Upper lobe of left lung (tissue), 6 donors: ENCODE measurements at regions not wholly inside any gene's neighbourhood (a gene's known extent, or its start where the extent isn't known, plus 50 kb on each side); places are given as distances from the start of the nearest gene placed in this dataset.
A peak's percentile ranks its signal among the peaks of the same experiment; 100 is the strongest.
"Not testable (repeated sequence)": the region's sequence is repeated elsewhere in the genome, so short reads cannot be mapped to it uniquely, and the experiment has no call there.

Experiments
- ATAC-seq, 2 donors: fragments of 200-7000 bp; cut with Tn5 transposase; one replicate each; pipeline ENCODE4 v1.9.1; 2022; ENCODE audit warnings: mild to moderate bottlenecking in 2 of 2, moderate library complexity in 2 of 2; ENCODE audit not compliant: low FRiP score in 2 of 2
- DNase-seq, 2 donors: peaks; one replicate each; pipeline ENCODE4 v3.0.0-alpha.2; 2019 to 2020
- H3K27ac ChIP-seq, 4 donors: fragments of 200-600 bp; sonication (generic); one replicate each; pipeline ENCODE4 v1.5.1; 2016 to 2019
- H3K27me3 ChIP-seq, 4 donors: fragments of 200-600 bp; sonication (generic); one replicate each; pipeline ENCODE4 v1.5.1; 2017 to 2019
- H3K36me3 ChIP-seq, 4 donors: fragments of 200-600 bp; sonication (generic); one replicate each; pipeline ENCODE4 v1.5.1; 2016 to 2019
- H3K4me1 ChIP-seq, 4 donors: fragments of 200-600 bp; sonication (generic); one replicate each; pipeline ENCODE4 v1.5.1; 2018 to 2019
- H3K4me3 ChIP-seq, 4 donors: fragments of 200-600 bp; sonication (generic); one replicate each; pipeline ENCODE4 v1.5.1; 2017 to 2019; ENCODE audit warnings: mild to moderate bottlenecking in 2 of 4, moderate library complexity in 1 of 4
- H3K9me3 ChIP-seq, 4 donors: fragments of 200-600 bp; sonication (generic); one replicate each; pipeline ENCODE4 v1.5.1; 2018 to 2019
- EP300 ChIP-seq, 4 donors: sonication (generic); formaldehyde crosslinking; IDR thresholded peaks; one replicate each; pipeline ENCODE4 v1.5.1; 2017; ENCODE audit warnings: antibody characterized with exemption in 4 of 4, control low read depth in 2 of 4
- POLR2A ChIP-seq, 4 donors: fragments of 450-650 bp; IDR thresholded peaks; one replicate each; pipeline ENCODE4 v1.5.1; 2016 to 2017; ENCODE audit warnings: antibody characterized with exemption in 4 of 4, mild to moderate bottlenecking in 2 of 4
- POLR2AphosphoS5 ChIP-seq, 2 donors: sonication (generic); formaldehyde crosslinking; IDR thresholded peaks; one replicate each; pipeline ENCODE4 v1.5.1; 2017; ENCODE audit warnings: antibody characterized with exemption in 2 of 2
- WGBS, 2 donors: methylation state at CpG; one replicate each; pipeline ENCODE4 v1.1.5; 2017 to 2018; 5-methylcytosine and 5-hydroxymethylcytosine counted together
- TF ChIP-seq, protein P1 (sequence below), 6 experiments: fragments of 450-650 bp in 4 of 6; fragments of 200-600 bp in 2 of 6; sonication (generic) in 2 of 6; IDR thresholded peaks; one replicate each; pipeline ENCODE4 v1.5.1; 2016 to 2019; ENCODE audit warnings: antibody characterized with exemption in 6 of 6
- donor health status: DM: no; HTN: no; CAD: no; lungs with moderate emphysema.
- donor health status: DM: no; HTN: yes; CAD: no; lungs with severe emphysema.

DNA sequence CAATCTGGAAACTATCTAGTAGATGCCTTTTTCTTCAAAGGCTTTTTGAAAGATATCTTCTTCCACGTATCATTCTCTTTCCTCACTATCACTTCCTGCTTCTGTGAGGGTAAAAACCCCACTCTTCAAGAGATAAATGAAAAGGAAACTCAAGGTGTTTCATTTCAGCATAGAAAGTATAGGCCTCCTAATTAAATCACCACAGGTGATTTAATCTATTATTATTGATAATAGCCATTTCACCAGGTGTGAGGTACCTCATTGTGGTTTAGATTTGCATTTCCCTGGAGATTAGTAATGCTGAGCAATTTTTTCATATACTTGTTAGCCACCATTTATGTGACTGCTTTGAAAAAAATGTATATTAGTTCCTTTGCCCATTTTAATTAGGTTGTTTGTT lies 92.0 kb upstream of the EMCN start:
- TF ChIP-seq EP300 (IDR thresholded peaks at IDR 0.05) (no peak), POLR2A (IDR thresholded peaks at IDR 0.05) (no peak), POLR2AphosphoS5 (IDR thresholded peaks at IDR 0.05) (no peak)
- TF ChIP-seq, protein P1, sequence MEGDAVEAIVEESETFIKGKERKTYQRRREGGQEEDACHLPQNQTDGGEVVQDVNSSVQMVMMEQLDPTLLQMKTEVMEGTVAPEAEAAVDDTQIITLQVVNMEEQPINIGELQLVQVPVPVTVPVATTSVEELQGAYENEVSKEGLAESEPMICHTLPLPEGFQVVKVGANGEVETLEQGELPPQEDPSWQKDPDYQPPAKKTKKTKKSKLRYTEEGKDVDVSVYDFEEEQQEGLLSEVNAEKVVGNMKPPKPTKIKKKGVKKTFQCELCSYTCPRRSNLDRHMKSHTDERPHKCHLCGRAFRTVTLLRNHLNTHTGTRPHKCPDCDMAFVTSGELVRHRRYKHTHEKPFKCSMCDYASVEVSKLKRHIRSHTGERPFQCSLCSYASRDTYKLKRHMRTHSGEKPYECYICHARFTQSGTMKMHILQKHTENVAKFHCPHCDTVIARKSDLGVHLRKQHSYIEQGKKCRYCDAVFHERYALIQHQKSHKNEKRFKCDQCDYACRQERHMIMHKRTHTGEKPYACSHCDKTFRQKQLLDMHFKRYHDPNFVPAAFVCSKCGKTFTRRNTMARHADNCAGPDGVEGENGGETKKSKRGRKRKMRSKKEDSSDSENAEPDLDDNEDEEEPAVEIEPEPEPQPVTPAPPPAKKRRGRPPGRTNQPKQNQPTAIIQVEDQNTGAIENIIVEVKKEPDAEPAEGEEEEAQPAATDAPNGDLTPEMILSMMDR (IDR thresholded peaks at IDR 0.05): no peak
- no peak overlapping the region for H3K4me3 ChIP-seq
- H3K9me3 ChIP-seq: no peaks in the 10 kb centered on the region
- no peak overlapping the region for H3K27ac ChIP-seq
- no peaks in the 10 kb centered on the region for H3K36me3 ChIP-seq
- DNase-seq (no peak), ATAC-seq (no peak)
- WGBS, 2 donors: 68 to 92% methylated on average over 1 of the region's 1 CpG
- H3K27me3 ChIP-seq: no peaks in the 10 kb centered on the region
- no peaks in the 10 kb centered on the region for H3K4me1 ChIP-seq

DNA sequence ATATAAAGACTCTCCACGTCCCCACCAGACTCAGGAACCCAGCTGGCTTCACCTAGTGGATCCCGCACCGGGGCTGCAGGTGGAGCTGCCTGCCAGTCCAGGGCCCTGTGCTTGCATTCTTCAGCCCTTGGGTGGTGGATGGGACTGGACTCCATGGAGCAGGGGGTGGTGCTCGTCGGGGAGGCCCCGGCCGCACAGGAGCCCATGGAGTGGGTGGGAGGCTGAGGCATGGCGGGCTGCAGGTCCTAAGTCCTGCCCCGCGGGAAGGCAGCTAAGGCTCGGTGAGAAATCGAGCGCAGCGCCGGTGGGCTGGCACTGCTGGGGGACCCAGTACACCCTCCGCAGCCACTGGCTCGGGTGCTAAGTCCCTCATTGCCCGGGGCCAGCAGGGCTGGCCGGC lies 90.8 kb upstream of the EMCN start:
- DNase-seq: peak in 1 of 2 donors; percentile 72
- H3K4me3 ChIP-seq, H3K4me1 ChIP-seq, H3K36me3 ChIP-seq, H3K27ac ChIP-seq, H3K9me3 ChIP-seq, ATAC-seq, H3K27me3 ChIP-seq: not testable (repeated sequence)
- 91 to 100% methylated on average over 10 to 17 of the region's 19 CpGs for WGBS, 2 donors

DNA sequence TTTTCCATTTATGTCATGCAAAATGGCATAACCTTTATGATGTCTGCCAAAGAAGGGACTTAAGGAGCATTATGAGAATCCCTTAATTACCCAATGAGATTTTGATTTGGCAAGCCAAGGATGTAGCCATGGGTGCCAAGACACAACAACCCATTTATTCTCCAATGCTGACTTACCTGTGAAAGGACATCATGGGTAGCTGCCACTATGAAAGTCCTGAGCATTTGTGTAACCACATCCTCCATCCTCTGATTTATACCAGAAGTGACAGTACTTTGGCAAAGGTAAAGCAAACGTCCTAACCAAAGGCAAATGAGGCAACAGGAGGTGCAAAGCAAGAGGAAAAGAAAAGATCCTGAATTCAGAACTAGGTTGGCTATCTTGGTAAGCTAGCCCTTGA lies 87.3 kb upstream of the EMCN start:
- TF ChIP-seq POLR2AphosphoS5 (IDR thresholded peaks at IDR 0.05): no peak
- no peaks in the 10 kb centered on the region for H3K27me3 ChIP-seq
- H3K27ac ChIP-seq: no peak overlapping the region
- no peaks in the 10 kb centered on the region for H3K4me1 ChIP-seq
- H3K4me3 ChIP-seq: no peak overlapping the region
- no peaks in the 10 kb centered on the region for H3K36me3 ChIP-seq
- H3K9me3 ChIP-seq: no peaks in the 10 kb centered on the region
- WGBS, 2 donors: 40 to 47% methylated on average over 1 of the region's 1 CpG
- DNase-seq (no peak), ATAC-seq (no peak)

GRCh38 chr4:100593935-100594334 lies 76.1 kb upstream of the EMCN start:
- Histone ChIP-seq H3K36me3 (no peaks in the 10 kb centered on the region), H3K9me3 (no peaks in the 10 kb centered on the region), H3K27ac (no peak overlapping the region), H3K4me3 (no peak overlapping the region), H3K27me3 (no peaks in the 10 kb centered on the region), H3K4me1 (peaks cover 0 to 7% (median 2%) of the 10 kb centered on the region in 4 donors)
- DNase-seq (no peak), ATAC-seq (no peak)
- TF ChIP-seq EP300 (IDR thresholded peaks at IDR 0.05) (no peak), POLR2AphosphoS5 (IDR thresholded peaks at IDR 0.05) (no peak), POLR2A (IDR thresholded peaks at IDR 0.05) (no peak)
- TF ChIP-seq, protein P1 (IDR thresholded peaks at IDR 0.05): no peak
- 62 to 71% methylated on average over 1 to 2 of the region's 2 CpGs for WGBS, 2 donors

DNA sequence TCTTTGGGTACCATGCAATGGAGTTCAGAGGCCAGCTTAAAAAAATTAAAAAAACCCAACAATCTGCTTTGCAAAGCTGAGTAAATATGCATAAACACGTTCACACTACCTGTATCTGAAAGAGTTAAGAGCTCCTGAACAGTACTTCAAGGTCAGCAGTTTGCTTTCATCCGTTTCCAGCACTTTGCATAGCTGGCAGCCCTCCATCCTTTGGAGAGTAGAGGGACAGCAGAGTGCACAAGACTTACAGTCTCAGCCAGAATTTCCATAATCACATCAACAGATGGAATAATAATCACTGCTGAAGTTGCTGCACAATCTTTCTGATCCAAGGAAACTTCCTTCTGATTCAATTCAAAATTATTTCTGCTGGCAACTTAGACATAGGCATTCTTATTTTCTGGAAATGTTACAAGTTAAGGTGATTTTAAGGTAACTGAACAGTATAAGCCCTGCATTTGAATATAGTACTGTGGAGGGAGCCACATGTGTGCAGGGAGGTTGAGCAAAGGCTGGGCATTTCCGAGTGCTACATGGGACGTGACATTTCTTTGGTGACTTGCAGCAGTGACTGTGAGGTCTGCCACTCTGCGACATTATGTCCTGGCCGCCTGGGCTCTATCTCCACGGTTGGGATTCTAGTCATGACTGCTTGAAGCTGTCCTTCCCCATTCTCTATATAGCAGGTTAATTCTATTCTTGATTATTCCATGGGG lies 73.5 kb upstream of the EMCN start:
- Histone ChIP-seq H3K27ac (no peak overlapping the region), H3K4me3 (no peak overlapping the region), H3K27me3 (no peaks in the 10 kb centered on the region), H3K36me3 (no peaks in the 10 kb centered on the region), H3K9me3 (no peaks in the 10 kb centered on the region), H3K4me1 (peaks cover 0 to 7% (median 2%) of the 10 kb centered on the region in 4 donors)
- ATAC-seq: peak in 1 of 2 donors; percentile 80
- TF ChIP-seq, protein P1 (IDR thresholded peaks at IDR 0.05): no peak
- TF ChIP-seq POLR2A (IDR thresholded peaks at IDR 0.05) (no peak), POLR2AphosphoS5 (IDR thresholded peaks at IDR 0.05) (no peak), EP300 (IDR thresholded peaks at IDR 0.05) (no peak)
- peak in 1 of 2 donors; percentile 58 for DNase-seq
- 56 to 60% methylated on average over 7 of the region's 7 CpGs for WGBS, 2 donors

DNA sequence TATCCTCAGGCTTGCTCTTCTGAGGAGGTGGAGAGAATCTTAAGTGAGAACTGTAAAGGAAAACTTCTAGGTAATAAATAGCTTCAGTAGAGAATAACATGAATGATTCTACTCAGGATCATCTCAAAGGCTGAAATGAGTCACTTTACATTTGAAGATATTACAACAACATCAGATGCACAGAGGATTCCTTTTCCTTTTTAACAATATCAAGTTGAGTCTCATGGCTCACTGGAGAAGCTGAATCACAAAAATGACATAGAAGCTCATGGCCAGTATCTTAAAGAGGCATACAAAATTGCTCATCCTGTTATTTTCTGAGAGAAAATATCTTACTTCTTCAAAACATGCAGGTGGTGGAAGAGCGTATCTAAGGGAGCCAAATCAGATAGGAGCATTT lies 72.5 kb upstream of the EMCN start:
- no peak for DNase-seq
- Histone ChIP-seq H3K36me3 (no peaks in the 10 kb centered on the region), H3K4me3 (no peak overlapping the region), H3K9me3 (no peaks in the 10 kb centered on the region), H3K27me3 (no peaks in the 10 kb centered on the region), H3K4me1 (peaks cover 0 to 7% (median 2%) of the 10 kb centered on the region in 4 donors), H3K27ac (no peak overlapping the region)
- WGBS, 2 donors: 87 to 91% methylated on average over 1 of the region's 1 CpG
- ATAC-seq: no peak
- TF ChIP-seq, protein P1 (IDR thresholded peaks at IDR 0.05): no peak
- TF ChIP-seq POLR2A (IDR thresholded peaks at IDR 0.05): no peak
- no peak for TF ChIP-seq EP300 (IDR thresholded peaks at IDR 0.05)
- TF ChIP-seq POLR2AphosphoS5 (IDR thresholded peaks at IDR 0.05): no peak
